GM12878 (cell line): ENCODE measurements at regions not wholly inside any gene's neighbourhood (a gene's known extent, or its start where the extent isn't known, plus 50 kb on each side); places are given as distances from the start of the nearest gene placed in this dataset.

Experiments used
- ATAC-seq: fragments of 200-7000 bp; cut with Tn5 transposase; 3 replicates; pipeline ENCODE4 v1.9.1; 2020; ENCODE audit warnings: mild to moderate bottlenecking, moderate library complexity
- BruUV-seq: library from RNA; stranded (reverse); fragments of 400-500 nt; replicated peaks from 2 replicates; lab custom pipeline; 2021; lab: Mats Ljungman, UMichigan
- CTCF ChIA-PET: fragments of 300-600 bp; sonication (Branson Sonifier 250); formaldehyde crosslinking; extraction: SDS; loops from one replicate; lab custom pipeline; 2021; ENCODE audit warnings: inconsistent platforms; lab: Yijun Ruan, JAX
- POLR2A ChIA-PET: fragments of 350-600 bp; formaldehyde crosslinking; extraction: SDS; loops from one replicate; lab custom pipeline; 2021; ENCODE audit warnings: inconsistent platforms; lab: Charles Lee
- RAD21 ChIA-PET: fragments of 300-600 bp; sonication (Branson Sonifier 250); formaldehyde crosslinking; loops from one replicate; lab custom pipeline; 2023; ENCODE audit warnings: antibody characterized with exemption; ENCODE audit not compliant: unreplicated experiment; lab: Charles Lee
- SMC1A ChIA-PET: fragments of 300-600 bp; sonication (Branson Sonifier 250); formaldehyde crosslinking; loops from one replicate; lab custom pipeline; 2023; ENCODE audit not compliant: unreplicated experiment, uncharacterized antibody; lab: Charles Lee
- DNase-seq: peaks from one replicate; pipeline ENCODE4 v3.0.0-alpha.2; 2011; ENCODE audit warnings: low read depth, low spot score
- FAIRE-seq: peaks from 3 replicates; lab custom pipeline; 2011; peaks lifted over from hg19 to GRCh38; lab: Jason Lieb, UNC
- H2AFZ ChIP-seq: 2 replicates; pipeline ENCODE4 v1.6.0; 2011; ENCODE audit warnings: low read depth, low read length, control low read depth; ENCODE audit not compliant: control insufficient read depth
- H3K27ac ChIP-seq: 2 replicates; pipeline ENCODE4 v1.5.1; 2011; ENCODE audit warnings: control low read depth; ENCODE audit not compliant: control insufficient read depth, insufficient read depth
- H3K27me3 ChIP-seq, 2 experiments: replicated peaks in 1 of 2; 2 replicates each; pipeline versions ENCODE4 v1.6.0 to v1.6.1; 2011; ENCODE audit warnings: low read length in 1 of 2; ENCODE audit not compliant: control insufficient read depth in 2 of 2, insufficient read depth in 2 of 2
- H3K36me3 ChIP-seq, 2 experiments: 2 replicates each; pipeline ENCODE4 v1.5.1; 2011; ENCODE audit warnings: low read length in 1 of 2; ENCODE audit not compliant: control insufficient read depth in 2 of 2, insufficient read depth in 2 of 2
- H3K4me1 ChIP-seq: 2 replicates; pipeline ENCODE4 v1.6.1; 2011; ENCODE audit warnings: mild to moderate bottlenecking, low read length, moderate library complexity, mixed read lengths; ENCODE audit not compliant: control insufficient read depth, insufficient read depth
- H3K4me2 ChIP-seq: 2 replicates; pipeline ENCODE4 v1.6.0; 2011; ENCODE audit warnings: control low read depth; ENCODE audit not compliant: control insufficient read depth, insufficient read depth
- H3K4me3 ChIP-seq: fragments of 200-600 bp; sonication (generic); 2 replicates; pipeline ENCODE4 v1.5.1; 2016
- H3K79me2 ChIP-seq: 2 replicates; pipeline ENCODE4 v1.6.0; 2011; ENCODE audit warnings: low read length; ENCODE audit not compliant: control insufficient read depth, insufficient read depth
- H3K9ac ChIP-seq: 2 replicates; pipeline ENCODE4 v1.8.0; 2011; ENCODE audit warnings: low read length, control low read depth, mixed read lengths; ENCODE audit not compliant: control insufficient read depth, insufficient read depth
- H3K9me3 ChIP-seq: replicated peaks from 3 replicates; pipeline ENCODE4 v1.5.1; 2011; ENCODE audit warnings: mild to moderate bottlenecking, low read length; ENCODE audit not compliant: control insufficient read depth, insufficient read depth
- H4K20me1 ChIP-seq: 2 replicates; pipeline ENCODE4 v1.6.0; 2011; ENCODE audit not compliant: control insufficient read depth, insufficient read depth
- BRCA1 ChIP-seq: IDR thresholded peaks from 2 replicates; pipeline ENCODE4 v1.6.1; 2011; ENCODE audit warnings: low read depth, low read length, improper control_type of control experiment
- FOXK2 ChIP-seq: fragments of 450-650 bp; IDR thresholded peaks from 2 replicates; pipeline ENCODE4 v1.6.1; 2017; ENCODE audit warnings: mild to moderate bottlenecking, moderate library complexity
- HCFC1 ChIP-seq: fragments of 150-350 bp; IDR thresholded peaks from 2 replicates; pipeline ENCODE4 v1.6.1; 2014; ENCODE audit warnings: low read length
- MEF2B ChIP-seq: fragments of 450-650 bp; IDR thresholded peaks from 2 replicates; pipeline ENCODE4 v1.6.1; 2018; ENCODE audit warnings: mild to moderate bottlenecking, moderate library complexity; ENCODE audit not compliant: partially characterized antibody, poor library complexity, severe bottlenecking
- MYB ChIP-seq: fragments of 150-350 bp; IDR thresholded peaks from 2 replicates; pipeline ENCODE4 v1.6.1; 2014; ENCODE audit warnings: mild to moderate bottlenecking, low read depth, low read length, borderline replicate concordance
- NRF1 ChIP-seq: conservative IDR thresholded peaks from 2 replicates; pipeline ENCODE4 v1.6.1; 2011; ENCODE audit warnings: mild to moderate bottlenecking, low read depth, low read length, improper control_type of control experiment
- PML ChIP-seq: IDR thresholded peaks from 2 replicates; pipeline ENCODE4 v1.6.1; 2012; ENCODE audit warnings: low read length, inconsistent platforms
- TCF12 ChIP-seq: IDR thresholded peaks from 2 replicates; pipeline ENCODE4 v1.6.1; 2011; ENCODE audit warnings: low read depth, mild to moderate bottlenecking, low read length
- WRNIP1 ChIP-seq: IDR thresholded peaks from 2 replicates; pipeline ENCODE4 v1.6.1; 2011; ENCODE audit warnings: low read depth, low read length, improper control_type of control experiment, borderline replicate concordance
- YBX1 ChIP-seq: fragments of 450-650 bp; IDR thresholded peaks from 2 replicates; pipeline ENCODE4 v1.6.1; 2016; ENCODE audit warnings: antibody characterized with exemption
- ZSCAN29 ChIP-seq: fragments of 450-650 bp; IDR thresholded peaks from 2 replicates; pipeline ENCODE4 v1.6.1; 2017; ENCODE audit warnings: mild to moderate bottlenecking, moderate library complexity
- WGBS: methylation state at CpG from one replicate; pipeline ENCODE4 v1.1.6; 2016; ENCODE audit warnings: low lambda C conversion rate; ENCODE audit not compliant: insufficient replicate concordance, insufficient coverage; ENCODE audit errors: missing lambda C conversion rate; 5-methylcytosine and 5-hydroxymethylcytosine counted together
- in situ Hi-C: fragments of 300-500 bp; cut with MboI; formaldehyde crosslinking; loops from 9 replicates; pipeline ENCODE4 v1.14.3; 2018; ENCODE audit warnings: mixed read lengths
- intact Hi-C: fragments of 100-400 bp; cut with micrococcal nuclease; formaldehyde crosslinking; loops from one replicate; pipeline ENCODE4 v1.14.2; 2022; ENCODE audit not compliant: unreplicated experiment
- TF ChIP-seq, protein P1 (sequence below): fragments of 450-650 bp; conservative IDR thresholded peaks from 2 replicates; pipeline ENCODE4 v1.6.1; 2017; ENCODE audit warnings: mild to moderate bottlenecking, moderate library complexity

DNA sequence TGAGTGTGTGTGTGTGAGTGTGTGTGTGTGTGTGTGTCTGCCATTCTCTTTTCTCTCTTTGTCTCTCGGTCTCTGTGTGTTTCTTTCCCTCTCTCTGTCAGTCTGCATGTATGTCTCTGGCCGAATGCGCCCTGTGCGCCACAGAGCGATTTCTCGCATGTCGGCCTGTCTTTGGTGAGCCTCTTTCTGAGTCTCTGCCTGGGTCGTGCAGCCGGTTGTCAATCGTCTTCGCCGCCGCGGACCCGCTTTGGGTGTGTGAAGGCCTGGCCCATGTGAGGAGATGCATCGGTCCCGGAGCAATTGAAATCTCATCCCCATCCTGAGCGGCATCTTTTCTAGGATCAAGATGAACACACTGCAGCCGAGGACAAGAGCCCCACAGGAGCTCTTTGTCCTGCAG lies 1567.2 kb upstream of the DEFB115 start:
- Histone ChIP-seq H2AFZ (no peak overlapping the region), H3K4me3 (no peak overlapping the region), H3K4me1 (no peaks in the 10 kb centered on the region), H3K9me3 (no peaks in the 10 kb centered on the region; the same call in 2 of the 3 replicates), H3K36me3 (no peaks in the 10 kb centered on the region), H3K27ac (no peak overlapping the region), H4K20me1 (no peaks in the 10 kb centered on the region), H3K27me3 (no peaks in the 10 kb centered on the region), H3K4me2 (no peak overlapping the region), H3K79me2 (no peaks in the 10 kb centered on the region), H3K9ac (no peak overlapping the region)
- intact Hi-C loops (no loop called here), in situ Hi-C loops (no loop called here)
- ATAC-seq, result no peak
- ChIA-PET SMC1A (no interaction called here), CTCF (no interaction called here), POLR2A (no interaction called here), RAD21 (no interaction called here)
- no TSS peak for BruUV-seq
- 80% methylated on average over 19 of the region's 19 CpGs for WGBS
- DNase-seq, result no peak
- TF ChIP-seq FOXK2 (0 out of 2 replicates have a peak, but pooled peaks have one; percentile 18), MEF2B (no peak), TCF12 (no peak)
- no peak for FAIRE-seq

GRCh38 chr20:29740601-29740950 lies 1516.9 kb upstream of the DEFB115 start:
- ATAC-seq (no peak), DNase-seq (no peak), FAIRE-seq (no peak)
- intact Hi-C loops, result no loop called here
- H4K20me1 ChIP-seq, result no peaks in the 10 kb centered on the region
- no peak overlapping the region for H3K9ac ChIP-seq
- POLR2A ChIA-PET, result no interaction called here
- no peak overlapping the region for H2AFZ ChIP-seq
- no peaks in the 10 kb centered on the region for H3K79me2 ChIP-seq
- no peaks in the 10 kb centered on the region for H3K36me3 ChIP-seq
- H3K27me3 ChIP-seq, result no peaks in the 10 kb centered on the region
- 79% methylated on average over 13 of the region's 35 CpGs for WGBS
- RAD21 ChIA-PET, result no interaction called here
- TF ChIP-seq TCF12 (no peak), YBX1 (no peak), BRCA1 (no peak), ZSCAN29 (no peak), NRF1 (no peak), WRNIP1 (no peak), PML (no peak), MYB (no peak), HCFC1 (no peak)
- TF ChIP-seq, protein P1, sequence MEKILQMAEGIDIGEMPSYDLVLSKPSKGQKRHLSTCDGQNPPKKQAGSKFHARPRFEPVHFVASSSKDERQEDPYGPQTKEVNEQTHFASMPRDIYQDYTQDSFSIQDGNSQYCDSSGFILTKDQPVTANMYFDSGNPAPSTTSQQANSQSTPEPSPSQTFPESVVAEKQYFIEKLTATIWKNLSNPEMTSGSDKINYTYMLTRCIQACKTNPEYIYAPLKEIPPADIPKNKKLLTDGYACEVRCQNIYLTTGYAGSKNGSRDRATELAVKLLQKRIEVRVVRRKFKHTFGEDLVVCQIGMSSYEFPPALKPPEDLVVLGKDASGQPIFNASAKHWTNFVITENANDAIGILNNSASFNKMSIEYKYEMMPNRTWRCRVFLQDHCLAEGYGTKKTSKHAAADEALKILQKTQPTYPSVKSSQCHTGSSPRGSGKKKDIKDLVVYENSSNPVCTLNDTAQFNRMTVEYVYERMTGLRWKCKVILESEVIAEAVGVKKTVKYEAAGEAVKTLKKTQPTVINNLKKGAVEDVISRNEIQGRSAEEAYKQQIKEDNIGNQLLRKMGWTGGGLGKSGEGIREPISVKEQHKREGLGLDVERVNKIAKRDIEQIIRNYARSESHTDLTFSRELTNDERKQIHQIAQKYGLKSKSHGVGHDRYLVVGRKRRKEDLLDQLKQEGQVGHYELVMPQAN, result no peak
- SMC1A ChIA-PET, result no interaction called here
- in situ Hi-C loops, result no loop called here
- CTCF ChIA-PET, result no interaction called here
- no peak overlapping the region for H3K4me3 ChIP-seq
- no peak overlapping the region for H3K4me2 ChIP-seq
- H3K9me3 ChIP-seq, result no peaks in the 10 kb centered on the region; the same call in 2 of the 3 replicates
- H3K4me1 ChIP-seq, result no peaks in the 10 kb centered on the region
- BruUV-seq, result no TSS peak
- no peak overlapping the region for H3K27ac ChIP-seq
